Esophagus muscularis mucosa (tissue), 4 donors: ENCODE measurements at regions not wholly inside any gene's neighbourhood (a gene's known extent, or its start where the extent isn't known, plus 50 kb on each side); places are given as distances from the start of the nearest gene placed in this dataset.

Experiments
- CTCF ChIP-seq, 3 experiments: fragments of 200-600 bp in 2 of 3; fragments of 450-650 bp in 1 of 3; sonication (generic) in 2 of 3; IDR thresholded peaks; one replicate each; pipeline ENCODE4 v1.5.1; 2017 to 2019; ENCODE audit warnings: antibody characterized with exemption in 3 of 3, mild to moderate bottlenecking in 2 of 3, moderate library complexity in 1 of 3
- EP300 ChIP-seq: sonication (generic); formaldehyde crosslinking; IDR thresholded peaks from one replicate; pipeline ENCODE4 v1.6.1; 2017; ENCODE audit warnings: antibody characterized with exemption
- POLR2AphosphoS5 ChIP-seq, 2 donors: sonication (generic); formaldehyde crosslinking; IDR thresholded peaks; one replicate each; pipeline ENCODE4 v1.6.1; 2017; ENCODE audit warnings: antibody characterized with exemption in 2 of 2

GRCh38 chr10:121327727-121328126 is 270.5 kb downstream of the FGFR2 start:
- no peak for TF ChIP-seq CTCF (IDR thresholded peaks at IDR 0.05)
- TF ChIP-seq POLR2AphosphoS5 (IDR thresholded peaks at IDR 0.05) = no peak
- TF ChIP-seq EP300 = no peak
